ENCODE measurements at regions not wholly inside any gene's neighbourhood (a gene's known extent, or its start where the extent isn't known, plus 50 kb on each side); places are given as distances from the start of the nearest gene placed in this dataset.

DNA sequence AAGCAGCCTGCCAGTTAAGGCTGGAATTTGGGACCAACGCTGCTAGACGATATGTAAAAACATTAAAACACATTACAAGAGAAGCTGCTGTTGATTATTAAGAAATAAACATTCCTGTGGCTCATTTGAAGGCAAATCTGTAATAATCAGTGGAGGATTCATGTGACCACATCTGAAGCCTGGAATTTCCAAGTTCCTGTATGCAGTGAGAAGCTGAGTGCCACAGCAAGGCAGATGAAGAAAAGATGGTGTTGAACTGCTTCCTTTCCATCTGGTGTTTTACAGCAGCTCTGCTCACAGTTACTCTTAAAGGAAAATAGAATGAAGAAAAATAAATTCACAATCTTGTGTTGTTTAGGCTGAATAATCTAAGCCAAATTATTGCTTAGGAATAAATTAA lies 139.3 kb upstream of the ROBO2 start:
- no peak for DNase-seq (ENCODE audit: low read depth)

DNA sequence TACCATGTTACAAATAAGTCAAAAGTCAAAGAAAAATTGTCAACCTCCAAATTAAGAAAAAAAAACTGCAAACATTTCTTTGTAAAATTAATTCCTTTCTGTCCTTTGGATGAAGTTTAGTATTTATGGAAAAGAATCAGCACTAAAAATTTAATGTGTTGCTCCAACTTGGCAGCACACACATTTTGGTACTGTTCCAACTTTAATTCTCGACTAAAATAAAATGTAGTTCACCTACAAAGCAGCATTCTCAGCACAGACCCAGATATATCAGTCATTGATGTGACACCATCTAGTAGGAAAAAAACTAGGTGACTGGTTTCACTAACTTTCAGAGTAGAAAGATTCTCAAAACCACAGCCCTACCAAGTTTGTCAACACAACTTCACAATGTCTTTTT lies 131.7 kb upstream of the ROBO2 start:
- DNase-seq (ENCODE audit: low read depth) = no peak

DNA sequence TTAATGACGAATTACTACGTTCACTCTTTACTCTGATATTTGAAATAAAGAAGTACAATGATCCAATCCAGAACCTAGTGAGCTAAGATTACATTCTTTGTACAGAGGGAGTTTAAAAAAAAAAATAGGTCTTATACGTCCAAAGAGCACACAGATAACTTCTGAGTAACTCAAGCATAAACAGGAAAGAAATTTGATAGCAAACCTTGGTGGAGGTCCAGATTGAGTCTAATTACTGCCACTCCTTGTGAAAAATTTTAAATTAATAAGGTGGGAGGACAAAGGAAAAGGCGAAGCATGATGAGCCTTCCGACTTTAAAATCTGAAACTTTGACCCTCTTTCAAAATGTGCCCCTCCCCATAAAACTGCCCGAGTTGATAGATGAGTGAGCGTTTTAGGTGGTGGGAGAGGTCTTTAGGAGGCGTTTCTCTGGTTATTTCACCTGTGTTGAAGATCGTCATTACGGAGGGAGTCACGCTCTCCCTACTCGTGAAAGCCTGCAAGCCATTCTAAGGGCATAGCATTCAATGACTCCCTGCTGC lies 127.0 kb upstream of the ROBO2 start:
- DNase-seq (ENCODE audit: low read depth) = no peak

DNA sequence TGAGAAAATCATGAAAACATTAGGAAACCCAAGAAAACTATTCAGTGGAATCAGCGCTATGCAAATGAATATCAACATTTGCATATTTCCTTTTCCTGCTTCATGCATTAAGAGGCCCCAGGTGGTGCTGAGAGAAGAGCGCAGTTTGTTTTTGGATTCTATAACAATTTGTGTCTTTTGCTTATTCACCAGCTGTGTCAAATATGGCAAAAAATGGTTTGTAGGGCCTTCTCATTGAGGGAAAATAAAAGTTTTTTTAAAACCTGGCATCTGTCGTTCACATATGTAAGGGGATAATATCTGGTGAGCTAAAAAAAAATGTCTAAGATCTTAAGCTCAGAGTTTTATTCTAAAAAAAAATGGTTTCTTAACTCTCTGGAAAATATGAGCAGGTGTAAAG lies 122.5 kb upstream of the ROBO2 start:
- DNase-seq (ENCODE audit: low read depth) = no peak

DNA sequence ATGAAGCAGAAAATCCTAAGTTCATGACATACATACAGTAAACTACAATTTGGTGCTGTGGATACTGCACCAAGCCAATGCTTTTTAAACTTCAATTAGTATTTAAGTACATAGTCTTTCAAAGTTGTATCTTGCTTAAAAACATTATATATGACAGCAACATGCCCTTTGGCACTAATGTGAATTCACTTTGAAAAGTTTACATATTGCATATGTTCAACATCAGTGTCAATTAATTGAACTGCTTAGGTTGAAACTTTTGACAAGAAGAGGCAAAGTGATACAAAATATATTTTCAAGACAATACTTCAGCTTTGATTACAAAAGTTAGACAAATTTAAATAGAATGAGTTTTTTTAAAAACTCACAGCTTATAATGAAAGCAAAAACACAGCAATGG lies 119.4 kb upstream of the ROBO2 start:
- DNase-seq (ENCODE audit: low read depth) = no peak

DNA sequence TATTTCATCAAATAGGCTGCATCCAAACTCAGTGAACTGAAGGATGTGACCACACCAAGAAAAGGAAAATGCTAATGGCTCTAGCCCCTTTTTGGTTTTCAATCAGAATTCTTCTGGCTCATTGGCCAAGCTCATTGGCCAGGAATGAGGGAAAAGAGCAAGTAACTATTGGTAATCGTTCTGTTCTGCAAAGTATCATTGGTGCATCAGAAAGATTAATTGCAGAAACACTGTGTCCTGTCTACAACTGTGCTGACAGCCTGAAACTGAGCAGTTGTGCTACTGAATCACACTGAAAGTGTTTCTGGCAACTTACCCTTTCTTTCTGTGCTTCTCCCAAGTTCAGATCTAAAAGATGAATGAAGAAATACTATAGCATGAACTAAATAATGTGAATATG lies 116.4 kb upstream of the ROBO2 start:
- no peak for DNase-seq (ENCODE audit: low read depth)

DNA sequence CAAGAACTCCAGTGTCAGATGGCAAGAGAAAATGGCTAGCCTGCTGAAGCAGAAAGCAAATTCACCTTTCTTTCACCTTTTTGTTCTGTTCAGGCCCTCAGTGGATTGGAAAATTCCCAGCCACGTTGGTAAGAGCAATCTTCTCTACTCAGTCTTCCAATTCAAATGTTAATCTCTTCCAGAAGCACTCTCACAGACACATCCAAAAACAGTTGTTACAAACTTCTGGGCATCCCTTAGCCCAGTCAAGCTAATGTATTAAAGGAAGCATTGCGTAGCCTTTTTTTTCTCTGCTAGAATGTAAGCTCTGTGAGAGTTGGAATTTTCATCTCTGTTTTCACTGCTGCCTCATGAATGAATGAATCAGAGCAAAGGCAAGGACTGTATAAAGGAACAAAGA lies 109.2 kb upstream of the ROBO2 start:
- DNase-seq (ENCODE audit: low read depth) = no peak

DNA sequence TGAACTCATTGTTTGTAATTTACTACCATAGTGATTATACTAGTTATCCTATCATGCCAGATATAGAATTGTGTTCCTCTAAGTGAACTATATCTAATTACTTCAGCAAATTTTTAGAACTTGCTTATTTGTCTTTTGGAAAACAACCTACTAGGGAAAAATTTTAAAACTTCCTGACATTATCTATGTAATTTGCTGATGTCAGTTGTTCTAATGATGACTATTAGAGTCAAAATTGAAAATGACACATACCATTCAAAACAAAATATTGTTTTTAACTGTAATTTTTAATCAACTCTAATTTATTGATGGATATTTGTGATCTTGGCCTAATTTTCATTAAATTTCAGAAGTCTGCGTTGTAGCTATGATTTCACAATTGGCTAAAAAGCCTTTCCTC lies 106.7 kb upstream of the ROBO2 start:
- DNase-seq (ENCODE audit: low read depth) = no peak

DNA sequence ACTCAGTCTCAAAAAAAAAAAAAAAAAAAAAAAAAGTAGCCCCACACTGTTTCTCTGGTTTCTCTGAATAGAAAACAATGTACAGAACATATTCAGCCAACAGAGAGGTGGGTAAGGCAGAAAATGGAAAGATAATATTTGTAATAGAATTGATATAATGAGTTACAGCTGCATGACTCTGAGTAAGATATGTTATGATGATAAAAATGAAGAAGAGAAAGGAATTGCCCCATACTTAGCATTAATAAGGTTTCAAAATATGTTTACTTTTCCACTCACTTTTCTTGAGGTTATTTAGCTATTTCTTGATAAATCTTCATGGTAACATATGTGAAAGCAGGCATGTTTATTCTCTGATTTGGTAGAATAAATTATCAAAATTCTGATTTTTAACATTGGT lies 100.9 kb upstream of the ROBO2 start:
- no peak for DNase-seq (ENCODE audit: low read depth)

DNA sequence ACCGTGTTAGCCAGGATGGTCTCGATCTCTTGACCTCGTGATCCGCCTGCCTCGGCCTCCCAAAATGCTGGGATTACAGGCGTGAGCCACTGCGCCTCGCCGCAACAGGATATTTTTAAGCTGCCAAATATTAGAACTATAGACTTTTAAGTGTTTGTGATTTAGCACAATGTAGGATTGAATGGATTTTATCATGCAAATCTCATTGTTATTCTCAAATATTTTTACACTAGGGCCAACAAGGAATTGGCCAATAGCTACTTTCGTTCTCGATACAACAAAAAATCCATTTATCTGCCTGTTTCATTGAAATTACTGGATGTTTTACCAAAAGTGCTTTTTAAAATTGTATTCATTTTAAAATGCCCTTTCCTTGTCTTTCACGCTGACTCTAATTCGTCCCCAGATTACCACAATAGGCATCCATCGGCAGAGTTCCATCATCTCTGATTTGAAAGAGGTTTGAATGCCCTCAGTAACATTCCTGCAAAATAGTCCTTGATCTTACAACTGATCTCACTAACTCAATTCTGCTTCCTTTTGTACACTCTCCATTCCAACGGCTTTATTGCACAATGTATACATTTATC lies 99.6 kb upstream of the ROBO2 start:
- DNase-seq (ENCODE audit: low read depth) = no peak

DNA sequence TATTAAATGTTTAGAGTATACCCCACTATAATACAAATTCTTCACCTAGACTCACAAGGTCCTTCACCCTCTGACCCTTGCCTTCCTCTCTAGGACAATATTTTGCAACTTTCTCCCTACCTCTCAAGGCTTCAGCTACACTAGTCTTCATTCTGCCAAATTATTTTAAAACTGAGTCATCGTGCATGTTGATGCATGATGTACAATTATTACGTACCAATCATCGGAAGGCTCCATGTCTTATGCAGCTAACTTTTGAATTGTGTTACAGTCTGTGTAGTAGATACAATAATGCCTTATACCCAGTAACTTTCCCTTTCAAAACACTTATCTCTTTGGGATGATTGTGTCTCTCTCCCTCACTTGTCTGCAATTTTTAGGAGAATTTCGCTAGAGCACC lies 98.5 kb upstream of the ROBO2 start:
- no peak for DNase-seq (ENCODE audit: low read depth)

DNA sequence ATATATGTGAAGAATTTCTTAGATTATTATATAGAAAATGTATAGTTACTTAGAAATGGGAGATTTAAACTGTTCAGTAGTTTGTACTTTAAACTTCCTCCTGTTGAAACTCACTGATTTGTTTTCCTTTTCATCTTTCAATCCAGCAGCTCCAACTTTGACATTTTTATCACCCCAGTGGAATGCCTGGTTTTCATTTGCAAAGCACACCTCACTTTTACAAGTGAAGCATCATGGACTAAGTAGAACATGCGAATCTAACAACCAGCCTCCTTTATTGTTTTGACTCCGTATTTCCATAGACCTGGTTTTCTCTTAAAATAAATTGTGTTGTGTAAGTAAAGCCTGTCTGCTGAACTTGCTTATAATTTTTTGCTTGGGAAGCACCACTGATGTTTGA lies 97.8 kb upstream of the ROBO2 start:
- DNase-seq (ENCODE audit: low read depth) = no peak

DNA sequence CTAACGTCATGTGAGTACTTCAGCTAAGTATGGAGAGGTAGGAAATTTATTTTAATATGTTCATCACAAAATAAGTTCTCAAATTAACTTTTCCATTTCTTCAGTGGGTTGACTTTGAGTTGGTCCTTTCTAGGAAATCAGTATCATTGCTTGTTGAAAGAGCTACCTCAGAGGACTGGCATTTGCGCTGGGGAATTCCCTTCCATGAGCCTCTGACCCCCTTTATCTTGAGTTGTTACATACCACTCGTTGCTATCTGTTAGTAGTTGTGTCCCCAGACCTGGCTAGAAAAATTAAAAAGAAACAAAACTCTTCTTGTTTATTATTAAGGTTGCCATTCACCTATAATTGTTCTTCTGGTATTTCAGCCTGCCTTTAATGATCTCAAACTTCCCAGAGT lies 96.8 kb upstream of the ROBO2 start:
- DNase-seq (ENCODE audit: low read depth) = no peak

DNA sequence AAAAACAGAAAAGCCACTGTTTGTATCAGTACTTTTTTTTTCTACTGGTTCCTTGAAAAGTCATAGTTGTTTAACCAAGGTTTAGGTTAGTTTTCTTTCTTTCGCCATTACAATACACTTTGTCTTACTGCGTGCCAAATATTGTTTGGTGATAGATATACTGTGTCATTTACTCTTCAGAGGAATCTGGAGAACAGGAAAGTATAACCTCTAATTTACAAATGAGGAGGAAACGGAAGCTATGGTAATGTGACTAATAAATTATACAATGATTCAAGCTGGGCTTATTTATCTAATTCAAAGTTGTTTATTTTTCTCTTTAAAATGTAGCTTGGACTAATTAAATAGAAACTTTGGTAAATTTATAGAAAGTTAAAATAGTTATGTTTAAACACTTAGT lies 96.2 kb upstream of the ROBO2 start:
- no peak for DNase-seq (ENCODE audit: low read depth)

DNA sequence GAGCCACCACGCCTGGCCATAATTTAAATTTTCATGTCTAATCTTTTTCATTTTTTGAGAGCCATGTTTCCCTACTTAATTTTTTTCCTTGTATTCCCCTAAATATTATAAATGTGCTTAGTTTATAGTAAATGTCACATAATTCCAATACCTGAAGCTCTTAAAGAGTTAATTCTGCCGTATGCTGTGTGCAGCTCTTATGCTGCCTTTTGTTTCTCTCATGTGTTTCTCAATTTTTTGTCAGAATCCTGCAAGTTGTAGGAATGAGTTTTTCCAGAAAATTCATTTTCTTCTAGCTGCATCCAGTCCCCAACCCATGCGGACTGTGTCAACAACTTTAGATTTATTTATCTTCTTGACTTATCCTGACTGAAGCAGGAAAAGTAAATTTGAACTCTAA lies 90.9 kb upstream of the ROBO2 start:
- DNase-seq (ENCODE audit: low read depth) = no peak

DNA sequence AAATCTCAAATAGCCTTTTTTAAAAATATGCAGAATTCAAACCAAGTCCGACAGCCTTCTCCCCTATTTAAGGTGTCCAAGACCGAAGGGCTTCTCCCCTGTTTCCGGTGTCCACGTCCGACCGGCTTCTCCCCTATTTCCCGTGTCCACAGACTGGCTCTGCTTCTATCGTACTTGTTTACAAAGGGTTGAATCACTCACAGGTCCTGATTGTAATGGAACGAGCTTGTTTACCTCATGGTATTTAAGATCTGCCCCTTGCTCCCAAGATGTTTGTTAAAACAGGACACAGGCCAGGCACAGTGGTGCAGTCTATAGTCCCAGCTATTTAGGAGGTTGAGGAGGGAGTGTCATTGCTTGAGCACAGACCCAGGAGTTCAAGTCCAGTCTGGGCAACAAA lies 90.4 kb upstream of the ROBO2 start:
- DNase-seq (ENCODE audit: low read depth) = no peak

DNA sequence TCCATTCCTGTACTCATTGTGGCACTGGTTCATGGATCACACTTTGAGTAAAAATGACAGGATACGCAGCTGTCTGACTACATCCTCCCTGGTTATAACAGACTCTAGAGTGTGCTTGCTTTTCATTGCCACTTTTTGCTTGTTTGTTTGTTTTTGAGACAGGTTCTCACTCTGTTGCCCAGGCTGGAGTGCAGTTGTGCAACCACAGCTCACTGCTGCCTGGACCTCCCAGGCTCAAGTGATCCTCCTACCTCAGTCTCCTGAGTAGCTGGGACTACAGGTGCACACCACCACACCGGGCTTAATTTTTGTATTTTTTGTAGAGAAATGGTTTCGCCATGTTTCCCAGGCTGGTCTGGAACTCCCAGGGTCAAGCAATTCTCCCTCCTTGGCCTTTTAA lies 89.3 kb upstream of the ROBO2 start:
- DNase-seq (ENCODE audit: low read depth) = no peak

DNA sequence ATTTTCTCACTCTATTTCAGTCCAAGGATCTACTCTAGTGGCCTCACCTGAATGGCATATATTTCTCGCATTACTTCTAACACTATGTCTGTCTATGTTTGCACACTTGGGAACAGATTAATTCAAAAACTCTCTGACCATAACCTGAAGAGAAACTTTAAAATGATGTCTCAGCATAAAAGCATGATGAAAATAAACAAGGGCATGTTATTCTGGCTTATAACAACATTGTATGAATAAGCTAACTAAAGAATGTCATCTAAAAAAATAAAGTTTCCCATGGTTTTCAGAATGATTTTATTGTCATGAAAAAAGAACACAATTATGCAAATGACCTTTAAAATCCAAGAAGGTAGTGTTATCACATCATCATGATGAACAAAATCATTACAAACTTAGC lies 85.5 kb upstream of the ROBO2 start:
- no peak for DNase-seq (ENCODE audit: low read depth)

DNA sequence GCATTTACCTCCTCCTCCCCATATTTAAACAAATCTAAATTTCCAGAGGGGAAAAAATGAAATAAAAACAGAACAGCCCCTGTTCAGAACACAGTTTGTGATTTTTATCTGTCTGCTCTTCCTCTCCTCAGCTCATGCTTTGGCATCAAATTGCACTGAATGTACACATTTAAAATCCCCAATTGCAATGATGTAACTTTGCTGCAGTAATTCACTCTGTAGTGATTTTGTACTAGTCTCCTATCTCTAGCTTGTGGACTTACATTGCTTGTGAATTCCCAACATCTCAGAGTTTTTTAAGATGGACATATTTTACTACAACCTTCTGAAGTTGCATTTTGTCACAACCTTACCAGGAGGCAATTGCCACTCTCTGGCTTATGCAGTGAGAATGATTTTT lies 81.6 kb upstream of the ROBO2 start:
- DNase-seq (ENCODE audit: low read depth) = no peak

DNA sequence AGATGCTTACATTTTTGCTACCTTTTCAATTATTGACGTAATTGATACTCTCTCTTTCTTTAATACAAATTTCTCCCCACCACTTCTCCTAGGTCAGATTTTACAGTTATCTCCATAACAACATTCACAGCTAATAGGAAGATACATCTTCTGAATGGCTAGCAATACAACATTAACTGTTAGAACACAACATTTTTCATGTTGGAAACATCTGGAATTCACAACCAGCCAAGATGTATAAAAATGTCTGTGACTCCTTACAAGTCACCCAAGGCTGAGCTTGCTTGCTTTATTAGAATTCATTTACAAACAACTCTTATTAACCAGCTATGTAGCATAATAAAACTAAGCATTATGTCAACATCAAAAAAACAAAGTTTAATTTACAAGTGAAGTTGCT lies 81.0 kb upstream of the ROBO2 start:
- DNase-seq (ENCODE audit: low read depth) = no peak

DNA sequence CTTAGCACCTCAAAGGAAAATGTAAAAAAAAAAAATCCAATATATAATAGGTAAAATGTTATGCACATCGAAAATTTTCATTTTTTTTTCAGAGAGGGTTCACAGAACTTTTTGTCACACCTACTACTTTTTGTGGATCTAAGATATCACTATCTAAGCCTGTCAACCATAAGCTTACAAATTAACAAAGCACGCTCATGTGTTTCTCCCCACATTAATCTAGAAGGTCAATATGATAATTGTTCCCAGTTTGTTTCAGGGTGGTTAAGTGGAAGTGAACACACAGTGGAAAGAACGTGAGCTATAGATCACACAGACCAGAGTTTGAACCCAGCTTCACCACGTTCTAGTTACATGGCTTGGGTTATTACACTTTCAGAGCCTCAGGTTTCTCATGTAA lies 78.6 kb upstream of the ROBO2 start:
- no peak for DNase-seq (ENCODE audit: low read depth)

DNA sequence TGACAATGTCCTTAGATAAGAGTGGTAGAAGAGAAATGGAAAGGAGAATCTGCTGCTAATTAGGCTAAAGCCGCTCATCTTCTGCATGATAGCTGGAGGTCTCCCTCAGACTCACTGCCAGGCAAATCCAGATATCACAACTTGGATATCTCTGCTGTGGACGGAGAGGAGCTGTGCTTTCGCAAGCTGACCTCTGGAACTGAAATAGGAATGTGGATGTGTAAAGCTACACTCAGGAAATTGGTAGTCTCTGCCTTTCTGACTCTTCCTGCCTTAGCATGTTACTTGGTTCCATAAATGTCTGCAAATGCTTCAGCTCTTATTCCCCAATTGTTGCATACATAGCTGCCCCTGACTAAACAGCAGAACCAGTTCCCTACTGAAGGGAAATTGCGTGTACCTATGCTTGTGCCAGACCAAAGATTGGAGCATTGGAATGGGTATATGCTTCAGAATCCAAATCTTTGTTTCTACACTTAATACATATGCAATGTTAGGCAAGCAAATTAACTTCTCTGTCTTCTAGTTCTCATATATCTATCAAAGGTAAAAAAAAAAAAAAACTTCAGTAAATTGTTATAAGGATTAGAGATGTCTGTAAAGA lies 74.7 kb upstream of the ROBO2 start:
- DNase-seq (ENCODE audit: low read depth) = no peak

DNA sequence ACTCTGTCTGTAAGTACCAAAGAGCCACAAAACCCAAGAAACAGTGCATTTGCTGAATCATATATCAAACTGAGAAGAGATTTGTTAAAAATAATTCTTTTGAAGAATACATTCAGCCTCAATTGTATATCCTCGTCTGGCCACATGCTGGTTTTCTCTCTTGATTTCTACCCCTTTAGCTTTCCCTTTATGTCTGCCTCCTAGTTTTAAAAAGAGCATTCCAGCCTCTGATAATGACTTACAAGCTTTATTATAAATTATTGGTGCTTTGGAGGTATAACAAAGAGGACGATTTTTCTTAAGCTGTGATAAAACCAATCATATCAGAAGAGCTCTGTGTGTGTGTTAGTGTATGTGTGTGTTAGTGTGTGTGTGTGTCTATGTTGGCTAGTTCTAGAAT lies 70.4 kb upstream of the ROBO2 start:
- DNase-seq (ENCODE audit: low read depth) = no peak

DNA sequence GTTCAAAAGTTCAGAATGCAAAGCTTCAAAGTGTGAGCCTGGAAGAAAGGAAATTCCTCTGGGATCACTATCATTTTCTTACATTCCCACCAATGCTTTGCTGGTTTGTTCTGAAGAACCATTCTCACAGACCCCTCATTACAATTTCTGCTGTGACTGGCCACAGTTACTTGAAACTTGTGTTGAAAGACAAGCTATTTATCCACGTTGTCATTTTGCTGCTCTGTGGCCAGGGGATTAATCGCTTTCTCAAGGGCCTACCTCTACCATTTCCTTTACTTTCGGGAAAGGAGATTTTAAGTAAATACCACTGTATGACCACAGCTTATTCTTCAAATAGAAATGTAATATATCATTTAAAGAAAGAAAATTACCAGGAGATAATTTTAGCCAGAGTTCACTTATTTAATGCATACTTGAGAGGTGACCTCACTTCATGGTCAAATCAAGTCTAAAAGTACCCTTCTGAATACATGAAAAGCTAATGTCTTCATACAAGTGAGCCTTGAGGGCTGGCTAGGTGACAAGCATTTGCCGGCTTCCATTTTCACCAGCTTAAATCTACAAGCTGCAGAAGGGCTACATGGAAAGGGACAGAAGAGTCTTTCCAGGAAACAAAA lies 69.8 kb upstream of the ROBO2 start:
- no peak for DNase-seq (ENCODE audit: low read depth)

Measured in HS-5 (cell line).